Inflammatory macrophage treated with lipopolysaccharide for 1 hour (primary cell): ENCODE measurements at regions not wholly inside any gene's neighbourhood (a gene's known extent, or its start where the extent isn't known, plus 50 kb on each side); places are given as distances from the start of the nearest gene placed in this dataset.

Experiments
- DNase-seq, 2 donors: peaks; one replicate each; pipeline ENCODE4 v3.0.0-alpha.2; 2020 to 2022

DNA sequence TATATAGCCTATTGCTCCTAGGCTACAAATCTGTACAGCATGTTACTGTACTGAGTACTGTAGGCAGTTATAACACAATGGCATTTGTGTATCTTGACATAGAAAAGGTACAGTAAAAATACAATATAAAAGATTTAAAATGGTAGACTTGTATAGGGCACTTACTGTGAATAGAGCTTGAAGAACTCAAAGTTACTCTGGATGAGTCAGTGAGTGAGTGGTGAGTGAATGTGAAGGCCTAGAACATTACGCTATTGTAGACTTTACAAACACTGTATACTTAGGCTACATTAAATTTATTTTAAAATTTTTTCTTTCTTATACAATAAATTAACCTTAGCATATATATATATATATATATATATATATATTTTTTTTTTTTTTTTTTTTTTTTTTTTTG lies 140.0 kb upstream of the UBE2E1 start:
- no peak for DNase-seq

DNA sequence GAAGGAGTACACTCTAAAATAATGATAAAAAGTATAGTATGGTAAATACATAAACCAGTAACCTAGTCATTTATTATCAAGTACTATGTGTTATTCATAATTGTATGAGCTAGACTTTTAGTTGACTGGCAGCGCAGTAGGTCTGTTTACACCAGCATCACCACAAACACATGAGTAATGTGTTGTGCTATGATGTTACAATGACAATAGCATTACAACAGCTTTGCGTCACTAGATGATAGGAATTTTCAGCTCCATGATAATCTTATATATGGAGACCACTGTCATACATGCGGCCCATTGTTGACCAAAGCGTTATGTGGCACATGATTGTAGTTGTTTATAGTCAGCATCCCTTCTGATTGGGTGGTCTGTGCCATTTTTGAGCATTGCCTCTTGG lies 138.9 kb upstream of the UBE2E1 start:
- DNase-seq, result no peak

GRCh38 chr3:23667536-23668429 lies 138.0 kb upstream of the UBE2E1 start:
- DNase-seq, result peak in 1 of 2 donors; percentile 23

GRCh38 chr3:23668430-23668904 lies 137.3 kb upstream of the UBE2E1 start:
- DNase-seq, result peak in 1 of 2 donors; percentile 38

- DNase-seq, result no peak
Observed at GRCh38 chr3:23669541-23670255, 136.1 kb upstream of the UBE2E1 start.

GRCh38 chr3:23671851-23672589 lies 133.7 kb upstream of the UBE2E1 start:
- DNase-seq, result no peak

DNA sequence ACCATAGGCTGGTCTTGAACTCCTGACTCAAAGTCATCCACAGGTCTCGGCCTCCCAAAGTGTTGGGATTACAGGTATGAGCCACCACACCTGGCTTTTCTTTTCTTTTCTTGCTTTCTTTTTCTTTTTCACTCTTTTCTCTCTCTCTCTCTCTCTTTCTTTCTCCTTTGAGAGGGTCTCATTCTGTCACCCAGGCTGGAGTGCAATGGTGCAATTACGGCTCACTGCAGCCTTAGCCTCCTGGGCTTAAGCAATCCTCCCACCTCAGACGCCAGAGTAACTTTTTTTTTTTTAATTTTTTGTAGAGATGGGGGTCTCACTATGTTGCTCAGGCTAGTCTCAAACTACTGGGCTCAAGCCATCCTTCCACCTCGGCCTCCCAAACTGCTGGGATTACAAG lies 133.1 kb upstream of the UBE2E1 start:
- DNase-seq, result no peak

- no peak for DNase-seq
Observed at GRCh38 chr3:23675010-23675409, 130.7 kb upstream of the UBE2E1 start.

- DNase-seq, result no peak
Observed at GRCh38 chr3:23676093-23676492, 129.7 kb upstream of the UBE2E1 start.

- DNase-seq, result no peak
Observed at GRCh38 chr3:23682646-23683045, 123.1 kb upstream of the UBE2E1 start.

GRCh38 chr3:23685541-23686258 lies 120.1 kb upstream of the UBE2E1 start:
- DNase-seq, result peak; percentile 70 to 77

GRCh38 chr3:23686519-23686918 lies 119.2 kb upstream of the UBE2E1 start:
- no peak for DNase-seq

- no peak for DNase-seq
Observed at GRCh38 chr3:23691357-23691895, 114.3 kb upstream of the UBE2E1 start.

DNA sequence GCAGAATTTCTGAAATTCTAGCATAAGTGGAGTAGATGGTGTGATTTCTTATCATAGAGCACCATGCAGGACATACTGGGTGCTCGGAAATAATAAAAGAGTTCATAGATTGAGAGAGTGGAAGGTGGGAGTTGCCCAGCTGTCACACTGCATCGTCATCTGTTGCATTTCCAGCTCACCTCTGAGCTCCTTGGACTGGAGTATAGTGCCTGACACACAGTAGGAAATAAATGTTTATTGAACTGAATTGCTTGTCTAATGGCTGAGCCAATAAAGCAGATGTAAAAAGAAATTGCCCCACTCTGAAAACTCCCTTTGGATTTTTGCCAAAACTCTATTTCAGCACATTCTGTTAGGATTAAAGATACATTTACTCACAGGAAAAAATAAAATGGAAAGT lies 108.9 kb upstream of the UBE2E1 start:
- peak; percentile 29 to 61 for DNase-seq

DNA sequence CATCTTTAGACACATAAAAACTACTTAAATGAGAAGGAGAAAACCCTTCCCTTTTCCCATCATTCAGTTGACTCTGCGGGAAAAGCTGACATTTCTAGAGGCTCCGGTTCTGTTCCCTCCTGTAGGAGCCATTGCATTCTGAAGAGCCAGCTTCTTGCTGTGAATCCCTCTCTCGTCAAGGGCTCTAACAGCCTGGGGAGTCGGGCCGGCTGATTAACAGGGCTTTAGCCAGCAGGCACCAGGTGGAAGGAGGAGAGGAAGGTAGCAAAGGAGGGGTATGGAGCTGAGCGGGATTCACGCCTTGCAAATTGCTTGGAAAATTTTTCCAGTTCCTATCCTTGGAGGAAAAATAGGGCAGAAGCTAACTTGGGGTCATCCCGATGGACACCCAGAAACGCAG lies 108.3 kb upstream of the UBE2E1 start:
- DNase-seq, result no peak

- DNase-seq, result no peak
Observed at GRCh38 chr3:23698652-23699313, 107.0 kb upstream of the UBE2E1 start.

GRCh38 chr3:23700616-23701015 lies 105.1 kb upstream of the UBE2E1 start:
- DNase-seq, result peak; percentile 41 to 68

DNA sequence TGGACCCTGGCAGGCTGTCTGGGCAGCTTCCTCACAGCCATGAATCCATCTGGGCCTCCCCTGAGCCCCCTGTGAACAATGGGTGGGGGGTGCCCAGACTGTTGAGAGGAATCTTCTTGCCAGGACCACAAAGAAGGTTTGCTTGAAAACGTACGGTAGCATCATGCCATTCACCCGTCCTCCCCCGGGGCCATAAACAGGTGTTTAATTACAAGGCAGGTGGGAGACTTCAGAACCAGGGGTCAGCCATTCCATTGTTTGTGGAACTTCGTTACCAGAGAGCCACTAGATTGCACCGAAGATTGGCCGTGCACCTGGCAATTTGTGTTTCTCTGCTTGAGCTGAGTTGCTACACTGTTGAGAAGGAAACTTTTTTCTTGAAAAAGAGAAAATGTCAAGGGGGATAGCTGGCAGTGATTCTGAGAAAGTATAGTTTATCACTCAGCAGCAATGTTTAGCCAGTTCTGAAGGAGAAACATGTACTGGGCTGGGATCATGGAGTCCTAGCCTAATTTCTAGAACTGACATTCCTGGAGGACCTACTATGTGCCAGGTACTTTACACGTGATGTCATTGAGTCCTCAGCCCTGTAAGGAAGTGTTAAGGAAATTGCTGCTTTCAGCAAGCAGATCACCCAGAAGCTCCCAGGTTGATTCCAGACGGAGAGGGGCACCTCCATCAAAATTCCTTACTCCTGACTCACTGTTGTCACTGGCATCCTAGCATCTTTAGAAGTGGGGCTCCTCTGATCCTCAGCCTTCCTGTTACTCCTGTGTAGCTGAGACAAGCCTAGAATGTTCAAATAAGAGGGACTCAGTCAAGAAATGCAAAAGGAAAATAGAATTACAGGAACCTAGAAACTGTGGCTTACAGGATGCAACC lies 103.8 kb upstream of the UBE2E1 start:
- DNase-seq, result no peak

DNA sequence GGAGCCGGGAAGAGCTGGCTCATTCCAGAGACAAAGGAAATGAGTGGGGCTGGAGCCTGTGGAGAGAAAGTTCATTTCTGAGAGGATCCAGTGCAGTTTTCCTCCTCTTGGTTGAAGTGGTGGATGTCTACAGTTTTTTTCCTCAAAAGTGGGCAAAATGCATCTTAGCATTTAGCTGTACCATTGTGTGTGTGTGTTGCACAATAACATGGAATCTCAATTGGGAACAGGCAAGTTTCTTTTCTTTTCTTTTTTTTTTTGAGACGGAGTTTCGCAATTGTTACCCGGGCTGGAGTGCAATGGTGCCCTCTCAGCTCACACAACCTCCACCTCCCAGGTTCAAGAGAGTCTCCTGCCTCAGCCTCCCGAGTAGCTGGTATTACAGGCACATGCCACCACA lies 101.5 kb upstream of the UBE2E1 start:
- DNase-seq, result no peak

DNA sequence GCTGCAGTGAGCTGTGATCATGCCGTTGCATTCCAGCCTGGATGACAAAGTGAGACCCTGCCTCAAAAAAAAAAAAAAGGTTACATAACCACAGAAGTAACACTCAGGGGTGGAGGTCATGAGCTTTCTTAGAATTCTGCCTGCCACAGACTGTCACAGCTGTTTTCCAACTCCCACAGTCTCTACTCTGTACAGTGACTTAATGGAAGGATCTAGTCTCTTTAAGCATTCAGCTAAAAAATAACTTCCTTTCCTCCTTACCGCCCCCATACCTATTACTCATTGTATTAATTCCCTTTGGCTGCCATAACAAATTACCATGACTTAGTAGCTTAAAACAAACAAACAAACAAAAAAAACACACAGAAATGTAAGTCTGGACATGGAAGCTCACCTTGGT lies 99.6 kb upstream of the UBE2E1 start:
- peak; percentile 67 to 88 for DNase-seq

DNA sequence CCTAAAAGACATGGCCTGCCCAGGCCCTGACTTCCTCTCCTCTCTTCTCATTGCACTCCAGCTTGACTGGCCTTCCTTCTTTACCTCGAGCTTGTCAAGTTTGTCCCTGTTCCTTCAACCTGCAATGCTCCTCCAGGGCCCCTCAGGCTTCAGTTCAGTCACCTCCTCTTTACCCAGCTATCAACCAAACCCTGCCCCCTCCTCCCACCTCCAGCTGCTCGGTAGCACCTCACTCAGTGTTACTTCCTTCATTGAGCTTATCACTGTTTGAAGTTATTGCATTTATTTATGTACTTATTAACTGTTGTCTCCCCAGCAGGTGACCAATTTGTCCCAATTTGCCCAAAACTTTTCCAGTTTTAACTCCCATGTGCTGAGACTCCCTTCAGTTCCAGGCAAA lies 95.8 kb upstream of the UBE2E1 start:
- no peak for DNase-seq
